Activated CD8-positive, alpha-beta T cell treated with anti-CD3 and anti-CD28 coated beads for 36 hours (primary cell): ENCODE measurements at regions not wholly inside any gene's neighbourhood (a gene's known extent, or its start where the extent isn't known, plus 50 kb on each side); places are given as distances from the start of the nearest gene placed in this dataset.

Experiments
- ATAC-seq: fragments of 200-7000 bp; cut with Tn5 transposase; one replicate; pipeline ENCODE4 v1.10.0; 2021; ENCODE audit warnings: mild to moderate bottlenecking, moderate library complexity
- CTCF ChIA-PET: fragments of 350-600 bp; sonication (Branson Sonifier 250); formaldehyde crosslinking; loops from one replicate; lab custom pipeline; 2021; ENCODE audit warnings: antibody characterized with exemption; lab: Charles Lee
- POLR2A ChIA-PET: fragments of 350-600 bp; sonication (Branson Sonifier 250); formaldehyde crosslinking; loops from one replicate; lab custom pipeline; 2021; ENCODE audit warnings: antibody characterized with exemption; lab: Charles Lee
- DNase-seq: peaks from one replicate; pipeline ENCODE4 v3.0.0-alpha.2; 2020
- H3K27ac Mint-ChIP-seq: one replicate; pipeline ENCODE4 v1.8.0; 2021; ENCODE audit warnings: mild to moderate bottlenecking, mixed read lengths
- H3K27me3 Mint-ChIP-seq: one replicate; pipeline ENCODE4 v1.8.0; 2021; ENCODE audit warnings: mixed read lengths
- H3K36me3 Mint-ChIP-seq: one replicate; pipeline ENCODE4 v1.8.0; 2021; ENCODE audit warnings: low read depth, mixed read lengths
- H3K4me1 Mint-ChIP-seq: one replicate; pipeline ENCODE4 v1.8.0; 2021; ENCODE audit warnings: low read depth, mixed read lengths
- H3K4me3 Mint-ChIP-seq: one replicate; pipeline ENCODE4 v1.8.0; 2021; ENCODE audit warnings: mild to moderate bottlenecking, moderate library complexity, mixed read lengths
- H3K9me3 Mint-ChIP-seq: one replicate; pipeline ENCODE4 v1.8.0; 2021; ENCODE audit warnings: mixed read lengths
- CTCF ChIP-seq: fragments of 200-600 bp; IDR thresholded peaks from one replicate; pipeline ENCODE4 v1.8.0; 2022; ENCODE audit warnings: antibody characterized with exemption, mild to moderate bottlenecking
- intact Hi-C: fragments of 100-400 bp; cut with micrococcal nuclease; formaldehyde crosslinking; loops from one replicate; pipeline ENCODE4 v1.10.0; 2022

- POLR2A ChIA-PET: no interaction called here
- CTCF ChIA-PET: interaction anchor here (0.9 kb wide), 1 partner anchor 9 kb away, joined by 3 read pairs; no protein-coding TSS in a partner anchor
- no peak overlapping the region for H3K4me3 Mint-ChIP-seq
- no peaks in the 10 kb centered on the region for H3K27me3 Mint-ChIP-seq
- no peak for TF ChIP-seq CTCF
- no peak for ATAC-seq
- no peaks in the 10 kb centered on the region for H3K4me1 Mint-ChIP-seq
- no peak overlapping the region for H3K27ac Mint-ChIP-seq
- H3K9me3 Mint-ChIP-seq: peaks cover 9% of the 10 kb centered on the region
- intact Hi-C loops: no loop called here
- DNase-seq: no peak
- no peaks in the 10 kb centered on the region for H3K36me3 Mint-ChIP-seq
These were observed 695.7 kb upstream of the POU3F3 start for GRCh38 chr2:104158191-104158590.

GRCh38 chr2:104163611-104164130 is 690.2 kb upstream of the POU3F3 start:
- DNase-seq: no peak
- Mint-ChIP-seq H3K4me1 (no peaks in the 10 kb centered on the region), H3K27ac (no peak overlapping the region)

GRCh38 chr2:104164721-104165252 is 689.1 kb upstream of the POU3F3 start:
- Mint-ChIP-seq H3K4me3 (no peak overlapping the region), H3K27me3 (no peaks in the 10 kb centered on the region), H3K36me3 (no peaks in the 10 kb centered on the region), H3K4me1 (no peaks in the 10 kb centered on the region), H3K27ac (no peak overlapping the region), H3K9me3 (peaks cover 5% of the 10 kb centered on the region)
- POLR2A ChIA-PET: no interaction called here
- CTCF ChIA-PET: no interaction called here
- intact Hi-C loops: no loop called here
- ATAC-seq: no peak
- no peak for DNase-seq
- no peak for TF ChIP-seq CTCF

More at GRCh38 chr2:104163611-104164130, 690.2 kb upstream of the POU3F3 start:
- TF ChIP-seq CTCF: no peak
- no peak for ATAC-seq
- ChIA-PET POLR2A (no interaction called here), CTCF (no interaction called here)
- no peaks in the 10 kb centered on the region for H3K36me3 Mint-ChIP-seq
- H3K27me3 Mint-ChIP-seq: no peaks in the 10 kb centered on the region
- peaks cover 5% of the 10 kb centered on the region for H3K9me3 Mint-ChIP-seq
- intact Hi-C loops: no loop called here
- no peak overlapping the region for H3K4me3 Mint-ChIP-seq

GRCh38 chr2:104177179-104177578 is 676.7 kb upstream of the POU3F3 start:
- no peak for ATAC-seq
- POLR2A ChIA-PET: no interaction called here

More at GRCh38 chr2:104177179-104177578, 676.7 kb upstream of the POU3F3 start:
- intact Hi-C loops: no loop called here
- DNase-seq: no peak
- H3K27ac Mint-ChIP-seq: no peak overlapping the region
- peaks cover 19% of the 10 kb centered on the region for H3K9me3 Mint-ChIP-seq
- H3K4me3 Mint-ChIP-seq: no peak overlapping the region
- H3K36me3 Mint-ChIP-seq: no peaks in the 10 kb centered on the region
- no peaks in the 10 kb centered on the region for H3K27me3 Mint-ChIP-seq
- CTCF ChIA-PET: no interaction called here
- H3K4me1 Mint-ChIP-seq: no peaks in the 10 kb centered on the region
- no peak for TF ChIP-seq CTCF
